ENCODE measurements at regions not wholly inside any gene's neighbourhood (a gene's known extent, or its start where the extent isn't known, plus 50 kb on each side); places are given as distances from the start of the nearest gene placed in this dataset.

- CTCF ChIA-PET: no interaction called here
- no peaks in the 10 kb centered on the region for H4K20me1 ChIP-seq (ENCODE audit: low read length)
- no peaks in the 10 kb centered on the region for H3K36me3 ChIP-seq (ENCODE audit: low read depth, low read length)
- ATAC-seq (no peak), DNase-seq (no peak)
- no peak overlapping the region for H3K4me2 ChIP-seq (ENCODE audit: low read length)
- intact Hi-C loops (cut with micrococcal nuclease): no loop called here
- H3K9me3 ChIP-seq (ENCODE audit: low read length): no peaks in the 10 kb centered on the region
- no peak overlapping the region for H3K4me3 ChIP-seq (ENCODE audit: low read length)
- H3K9me2 ChIP-seq (replicated peaks; ENCODE audit: low read length): no peaks in the 10 kb centered on the region
- H3F3A ChIP-seq (ENCODE audit: low read length, unreplicated experiment): no peaks in the 10 kb centered on the region
- BruUV-seq (replicated peaks): no TSS peak
- H3K4me1 ChIP-seq (ENCODE audit: insufficient read depth, low read length): peaks cover 47% of the 10 kb centered on the region
- no peak overlapping the region for H3K9ac ChIP-seq (ENCODE audit: low read length)
- H2AFZ ChIP-seq (ENCODE audit: low read length): no peak overlapping the region
- no peaks in the 10 kb centered on the region for H3K27me3 ChIP-seq (ENCODE audit: low read length)
- H3K27ac ChIP-seq (ENCODE audit: low read length): no peak overlapping the region
- POLR2A ChIA-PET (ENCODE audit: unreplicated experiment): no interaction called here
- no peak for TF ChIP-seq EZH2phosphoT487 (IDR thresholded peaks at IDR 0.05; ENCODE audit: borderline replicate concordance, low read length)
- TF ChIP-seq EZH2 (IDR thresholded peaks at IDR 0.05; ENCODE audit: low read length, unreplicated experiment): no peak
- TF ChIP-seq, protein P1, sequence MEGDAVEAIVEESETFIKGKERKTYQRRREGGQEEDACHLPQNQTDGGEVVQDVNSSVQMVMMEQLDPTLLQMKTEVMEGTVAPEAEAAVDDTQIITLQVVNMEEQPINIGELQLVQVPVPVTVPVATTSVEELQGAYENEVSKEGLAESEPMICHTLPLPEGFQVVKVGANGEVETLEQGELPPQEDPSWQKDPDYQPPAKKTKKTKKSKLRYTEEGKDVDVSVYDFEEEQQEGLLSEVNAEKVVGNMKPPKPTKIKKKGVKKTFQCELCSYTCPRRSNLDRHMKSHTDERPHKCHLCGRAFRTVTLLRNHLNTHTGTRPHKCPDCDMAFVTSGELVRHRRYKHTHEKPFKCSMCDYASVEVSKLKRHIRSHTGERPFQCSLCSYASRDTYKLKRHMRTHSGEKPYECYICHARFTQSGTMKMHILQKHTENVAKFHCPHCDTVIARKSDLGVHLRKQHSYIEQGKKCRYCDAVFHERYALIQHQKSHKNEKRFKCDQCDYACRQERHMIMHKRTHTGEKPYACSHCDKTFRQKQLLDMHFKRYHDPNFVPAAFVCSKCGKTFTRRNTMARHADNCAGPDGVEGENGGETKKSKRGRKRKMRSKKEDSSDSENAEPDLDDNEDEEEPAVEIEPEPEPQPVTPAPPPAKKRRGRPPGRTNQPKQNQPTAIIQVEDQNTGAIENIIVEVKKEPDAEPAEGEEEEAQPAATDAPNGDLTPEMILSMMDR (conservative IDR thresholded peaks at IDR 0.05; ENCODE audit: low read depth, low read length): no peak
- H3K79me2 ChIP-seq (ENCODE audit: low read length): no peaks in the 10 kb centered on the region
These were observed 229.8 kb downstream of the IBTK start for GRCh38 chr6:82017773-82018172.

GRCh38 chr6:82017288-82017687 lies 230.3 kb downstream of the IBTK start:
- peak; percentile 78 for ATAC-seq
- POLR2A ChIA-PET (ENCODE audit: unreplicated experiment): no interaction called here
- no peak overlapping the region for H3K27ac ChIP-seq (ENCODE audit: low read length)

GRCh38 chr6:82015526-82015925 lies 232.0 kb downstream of the IBTK start:
- POLR2A ChIA-PET (ENCODE audit: unreplicated experiment): no interaction called here
- no TSS peak for BruUV-seq (replicated peaks)
- peak overlapping the region; percentile 11; the same call in 1 of the 2 replicates for H3K27ac ChIP-seq (ENCODE audit: low read length)
- intact Hi-C loops (cut with micrococcal nuclease): no loop called here
- no peak overlapping the region for H3K9ac ChIP-seq (ENCODE audit: low read length)
- no peaks in the 10 kb centered on the region for H3F3A ChIP-seq (ENCODE audit: low read length, unreplicated experiment)
- H3K79me2 ChIP-seq (ENCODE audit: low read length): no peaks in the 10 kb centered on the region
- no peaks in the 10 kb centered on the region for H3K36me3 ChIP-seq (ENCODE audit: low read depth, low read length)
- H2AFZ ChIP-seq (ENCODE audit: low read length): no peak overlapping the region
- CTCF ChIA-PET: no interaction called here
- H3K4me1 ChIP-seq (ENCODE audit: insufficient read depth, low read length): peaks cover 34% of the 10 kb centered on the region
- no peaks in the 10 kb centered on the region for H3K9me2 ChIP-seq (replicated peaks; ENCODE audit: low read length)
- peak overlapping the region; percentile 38 for H3K4me2 ChIP-seq (ENCODE audit: low read length)
- H3K4me3 ChIP-seq (ENCODE audit: low read length): no peak overlapping the region
- no peaks in the 10 kb centered on the region for H4K20me1 ChIP-seq (ENCODE audit: low read length)
- DNase-seq (no peak), ATAC-seq (no peak)
- H3K27me3 ChIP-seq (ENCODE audit: low read length): no peaks in the 10 kb centered on the region
- TF ChIP-seq, protein P1 (conservative IDR thresholded peaks at IDR 0.05; ENCODE audit: low read depth, low read length): no peak
- TF ChIP-seq EZH2phosphoT487 (IDR thresholded peaks at IDR 0.05; ENCODE audit: borderline replicate concordance, low read length): no peak
- TF ChIP-seq EZH2 (IDR thresholded peaks at IDR 0.05; ENCODE audit: low read length, unreplicated experiment): no peak
- H3K9me3 ChIP-seq (ENCODE audit: low read length): no peaks in the 10 kb centered on the region

More at GRCh38 chr6:82017288-82017687, 230.3 kb downstream of the IBTK start:
- intact Hi-C loops (cut with micrococcal nuclease): no loop called here
- H3K9me2 ChIP-seq (replicated peaks; ENCODE audit: low read length): no peaks in the 10 kb centered on the region
- no peaks in the 10 kb centered on the region for H3K79me2 ChIP-seq (ENCODE audit: low read length)
- H3K9me3 ChIP-seq (ENCODE audit: low read length): no peaks in the 10 kb centered on the region
- CTCF ChIA-PET: no interaction called here
- no peaks in the 10 kb centered on the region for H4K20me1 ChIP-seq (ENCODE audit: low read length)
- H2AFZ ChIP-seq (ENCODE audit: low read length): no peak overlapping the region
- BruUV-seq (replicated peaks): no TSS peak
- H3F3A ChIP-seq (ENCODE audit: low read length, unreplicated experiment): no peaks in the 10 kb centered on the region
- no peaks in the 10 kb centered on the region for H3K36me3 ChIP-seq (ENCODE audit: low read depth, low read length)
- H3K4me3 ChIP-seq (ENCODE audit: low read length): no peak overlapping the region
- DNase-seq: peak; percentile 72
- no peaks in the 10 kb centered on the region for H3K27me3 ChIP-seq (ENCODE audit: low read length)
- no peak overlapping the region for H3K9ac ChIP-seq (ENCODE audit: low read length)
- no peak for TF ChIP-seq EZH2 (IDR thresholded peaks at IDR 0.05; ENCODE audit: low read length, unreplicated experiment)
- no peak for TF ChIP-seq EZH2phosphoT487 (IDR thresholded peaks at IDR 0.05; ENCODE audit: borderline replicate concordance, low read length)
- TF ChIP-seq, protein P1 (conservative IDR thresholded peaks at IDR 0.05; ENCODE audit: low read depth, low read length): no peak
- H3K4me2 ChIP-seq (ENCODE audit: low read length): no peak overlapping the region
- peaks cover 42% of the 10 kb centered on the region for H3K4me1 ChIP-seq (ENCODE audit: insufficient read depth, low read length)
